ENCODE measurements at regions not wholly inside any gene's neighbourhood (a gene's known extent, or its start where the extent isn't known, plus 50 kb on each side); places are given as distances from the start of the nearest gene placed in this dataset.

DNA sequence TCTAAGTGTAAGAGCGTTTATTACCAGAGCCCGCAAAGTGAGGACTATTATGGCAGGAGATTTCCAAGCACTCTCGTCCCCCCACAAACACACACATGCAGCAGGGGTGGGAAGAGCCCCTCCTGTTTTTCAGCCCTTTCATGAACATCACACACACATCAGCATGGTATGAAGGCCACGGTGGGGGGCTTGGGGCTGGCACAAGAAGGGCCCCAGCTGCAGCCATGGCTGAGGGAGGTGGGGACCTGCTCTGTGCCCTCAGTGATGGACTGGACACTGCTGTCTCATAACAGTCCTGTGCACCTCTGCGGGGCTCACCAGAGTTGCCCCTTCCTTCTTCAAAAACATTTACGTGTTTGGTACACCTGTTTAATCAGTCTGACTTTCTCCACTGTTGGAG, 650.7 kb downstream of the BRD1 start:
- no peak overlapping the region for H3K4me3 ChIP-seq (replicated peaks; ENCODE audit: low read depth, low read length)
- TF ChIP-seq, protein P1, sequence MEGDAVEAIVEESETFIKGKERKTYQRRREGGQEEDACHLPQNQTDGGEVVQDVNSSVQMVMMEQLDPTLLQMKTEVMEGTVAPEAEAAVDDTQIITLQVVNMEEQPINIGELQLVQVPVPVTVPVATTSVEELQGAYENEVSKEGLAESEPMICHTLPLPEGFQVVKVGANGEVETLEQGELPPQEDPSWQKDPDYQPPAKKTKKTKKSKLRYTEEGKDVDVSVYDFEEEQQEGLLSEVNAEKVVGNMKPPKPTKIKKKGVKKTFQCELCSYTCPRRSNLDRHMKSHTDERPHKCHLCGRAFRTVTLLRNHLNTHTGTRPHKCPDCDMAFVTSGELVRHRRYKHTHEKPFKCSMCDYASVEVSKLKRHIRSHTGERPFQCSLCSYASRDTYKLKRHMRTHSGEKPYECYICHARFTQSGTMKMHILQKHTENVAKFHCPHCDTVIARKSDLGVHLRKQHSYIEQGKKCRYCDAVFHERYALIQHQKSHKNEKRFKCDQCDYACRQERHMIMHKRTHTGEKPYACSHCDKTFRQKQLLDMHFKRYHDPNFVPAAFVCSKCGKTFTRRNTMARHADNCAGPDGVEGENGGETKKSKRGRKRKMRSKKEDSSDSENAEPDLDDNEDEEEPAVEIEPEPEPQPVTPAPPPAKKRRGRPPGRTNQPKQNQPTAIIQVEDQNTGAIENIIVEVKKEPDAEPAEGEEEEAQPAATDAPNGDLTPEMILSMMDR (IDR thresholded peaks at IDR 0.05; ENCODE audit: low read depth, low read length, missing control alignments), result no peak
- DNase-seq (ENCODE audit: extremely low read depth, low read depth), result no peak

DNA sequence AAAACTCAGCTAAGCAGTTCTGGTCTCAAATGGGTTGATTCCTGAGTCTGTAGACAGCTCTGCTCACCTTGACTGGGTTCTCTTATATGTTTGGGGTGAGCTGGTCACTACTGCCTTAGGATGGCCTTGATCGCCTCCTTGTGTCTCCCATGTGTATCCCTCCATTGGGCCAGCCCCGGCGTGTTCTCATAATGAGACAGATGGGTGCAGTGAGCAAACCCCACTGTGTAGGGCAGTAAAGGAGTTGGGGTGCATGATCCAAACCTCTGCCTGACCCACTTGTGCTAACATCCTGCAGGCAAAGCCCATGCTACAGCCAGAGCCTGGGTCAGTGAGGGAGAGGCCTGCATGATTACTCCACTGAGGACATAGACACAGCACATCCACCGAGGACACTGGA, 657.6 kb downstream of the BRD1 start:
- TF ChIP-seq, protein P1 (IDR thresholded peaks at IDR 0.05; ENCODE audit: low read depth, low read length, missing control alignments), result no peak
- no peak for DNase-seq (ENCODE audit: extremely low read depth, low read depth)
- no peak overlapping the region for H3K4me3 ChIP-seq (replicated peaks; ENCODE audit: low read depth, low read length)

DNA sequence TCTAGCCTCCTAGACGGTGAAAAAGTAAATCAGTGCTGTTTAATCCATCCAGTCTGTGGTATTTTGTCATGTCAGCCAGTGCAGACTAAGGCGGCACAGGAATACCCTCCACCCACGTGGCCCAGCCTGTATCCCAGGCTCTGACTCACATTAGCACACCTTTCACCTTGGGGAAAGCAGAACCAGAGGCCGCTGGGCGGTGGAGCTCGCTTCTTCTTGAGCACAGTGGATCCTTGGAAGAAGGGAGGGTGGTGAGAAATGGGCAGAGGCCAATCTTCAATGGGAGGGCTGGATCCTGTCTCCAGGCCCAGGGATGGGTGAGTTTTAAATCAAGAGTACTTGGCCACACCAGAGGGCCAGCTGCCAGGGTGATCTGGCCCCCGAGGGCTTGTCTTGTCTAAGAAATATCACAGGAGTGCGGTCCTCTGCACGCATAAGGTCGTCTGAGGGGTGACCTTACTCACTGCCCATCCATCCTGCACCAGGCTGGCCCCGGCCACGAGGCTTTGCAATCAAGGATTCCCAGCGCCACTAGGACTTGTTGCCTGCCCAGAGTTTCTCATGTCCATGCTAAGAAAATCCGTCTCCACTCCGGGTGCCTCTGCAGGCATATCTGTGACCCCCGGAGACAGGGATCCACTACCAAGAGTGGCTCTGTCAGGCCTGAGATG, 658.5 kb downstream of the BRD1 start:
- TF ChIP-seq, protein P1 (IDR thresholded peaks at IDR 0.05; ENCODE audit: low read depth, low read length, missing control alignments), result no peak
- no peak for DNase-seq (ENCODE audit: extremely low read depth, low read depth)

DNA sequence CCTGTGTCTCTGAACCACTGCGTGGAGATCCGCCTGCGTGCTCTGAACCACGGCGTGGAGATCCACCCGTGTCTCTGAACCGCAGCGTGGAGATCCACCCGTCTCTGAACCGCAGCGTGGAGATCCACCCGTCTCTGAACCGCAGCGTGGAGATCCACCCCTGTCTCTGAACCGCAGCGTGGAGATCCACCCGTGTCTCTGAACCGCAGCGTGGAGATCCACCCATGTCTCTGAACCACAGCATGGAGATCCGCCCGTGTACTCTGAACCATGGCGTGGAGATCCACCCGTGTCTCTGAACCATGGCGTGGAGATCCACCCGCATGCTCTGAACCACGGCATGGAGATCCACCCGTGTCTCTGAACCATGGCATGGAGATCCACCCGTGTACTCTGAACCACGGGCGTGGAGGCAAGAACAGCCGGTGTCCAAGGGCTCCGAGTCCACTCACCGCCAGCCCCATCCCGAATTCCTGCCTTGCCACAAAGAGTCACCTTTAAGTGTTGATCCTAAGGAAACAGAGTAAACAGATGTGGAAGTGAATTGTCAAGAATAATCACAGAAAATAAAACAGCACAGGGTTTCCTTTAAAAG, 659.4 kb downstream of the BRD1 start:
- DNase-seq (ENCODE audit: extremely low read depth, low read depth), result no peak
- no peak overlapping the region for H3K4me3 ChIP-seq (replicated peaks; ENCODE audit: low read depth, low read length)
- TF ChIP-seq, protein P1 (IDR thresholded peaks at IDR 0.05; ENCODE audit: low read depth, low read length, missing control alignments), result no peak

More for the DNA sequence above, 658.5 kb downstream of the BRD1 start:
- no peak overlapping the region for H3K4me3 ChIP-seq (replicated peaks; ENCODE audit: low read depth, low read length)

DNA sequence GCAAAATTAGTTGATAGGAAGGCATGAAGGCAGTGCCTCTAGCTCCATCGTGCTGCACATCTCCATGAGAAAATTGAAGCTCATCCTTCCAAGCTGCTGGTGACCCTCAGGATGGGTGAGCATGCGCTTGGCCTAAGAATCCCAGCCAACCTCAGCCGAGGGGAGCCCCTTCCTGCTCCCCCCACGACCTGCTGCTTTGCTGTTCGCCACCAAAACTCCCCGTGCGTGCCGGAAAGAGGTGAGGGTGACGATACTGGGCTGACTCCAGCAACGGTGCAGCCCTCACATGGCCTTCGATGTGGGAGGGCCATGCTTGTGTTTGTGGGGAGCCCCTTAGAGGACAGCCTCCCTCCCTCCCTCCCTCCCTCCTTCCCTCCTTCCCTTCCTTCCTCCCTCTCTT, 660.9 kb downstream of the BRD1 start:
- no peak for DNase-seq (ENCODE audit: extremely low read depth, low read depth)
- no peak overlapping the region for H3K4me3 ChIP-seq (replicated peaks; ENCODE audit: low read depth, low read length)
- TF ChIP-seq, protein P1 (IDR thresholded peaks at IDR 0.05; ENCODE audit: low read depth, low read length, missing control alignments), result no peak

DNA sequence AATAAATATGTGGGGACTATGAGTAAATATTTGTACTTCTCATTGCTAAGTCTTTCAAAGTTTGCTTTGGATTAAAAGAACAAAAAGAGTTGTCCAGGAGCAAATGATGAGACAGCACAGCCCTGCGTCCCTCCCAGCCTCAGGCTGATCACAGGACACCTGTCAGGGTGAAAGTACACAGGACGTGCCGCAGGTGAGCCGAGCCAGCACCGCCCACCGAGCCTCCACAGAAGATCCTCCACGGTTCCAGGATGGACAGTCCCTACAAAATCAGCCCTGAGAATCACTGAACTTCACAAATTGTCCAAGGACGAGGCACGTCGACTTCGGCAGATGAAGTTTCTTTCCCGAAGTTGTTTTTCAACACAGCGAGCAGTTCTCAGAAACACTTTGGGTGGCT, 661.5 kb downstream of the BRD1 start:
- H3K4me3 ChIP-seq (replicated peaks; ENCODE audit: low read depth, low read length), result no peak overlapping the region
- no peak for DNase-seq (ENCODE audit: extremely low read depth, low read depth)
- TF ChIP-seq, protein P1 (IDR thresholded peaks at IDR 0.05; ENCODE audit: low read depth, low read length, missing control alignments), result no peak
